H9 (cell line): ENCODE measurements at regions not wholly inside any gene's neighbourhood (a gene's known extent, or its start where the extent isn't known, plus 50 kb on each side); places are given as distances from the start of the nearest gene placed in this dataset.
"Not testable (repeated sequence)": the region's sequence is repeated elsewhere in the genome, so short reads cannot be mapped to it uniquely, and the experiment has no call there.

Source experiments
- DNase-seq: peaks from one replicate; pipeline ENCODE4 v3.0.0-alpha.2; 2017
- H2AFZ ChIP-seq: one replicate; pipeline ENCODE4 v1.6.1; 2013; ENCODE audit warnings: mild to moderate bottlenecking, low read length, control low read depth, moderate library complexity
- H2AK5ac ChIP-seq: 2 replicates; pipeline ENCODE4 v1.6.1; 2013; ENCODE audit warnings: low read length, control low read depth, mixed read lengths; ENCODE audit not compliant: insufficient read length
- H2BK120ac ChIP-seq: one replicate; pipeline ENCODE4 v1.6.1; 2013; ENCODE audit warnings: low read depth, mild to moderate bottlenecking, low read length, control low read depth, inconsistent platforms; ENCODE audit not compliant: poor library complexity, severe bottlenecking
- H2BK12ac ChIP-seq: 2 replicates; pipeline ENCODE4 v1.6.1; 2013; ENCODE audit warnings: low read length, control low read depth, mixed read lengths, low read depth; ENCODE audit not compliant: insufficient read length
- H2BK15ac ChIP-seq: 2 replicates; pipeline ENCODE4 v1.6.1; 2013; ENCODE audit warnings: low read depth, low read length, control low read depth
- H2BK20ac ChIP-seq: one replicate; pipeline ENCODE4 v1.6.1; 2013; ENCODE audit warnings: low read depth, mild to moderate bottlenecking, low read length, control low read depth, inconsistent platforms; ENCODE audit not compliant: poor library complexity, severe bottlenecking
- H2BK5ac ChIP-seq: 2 replicates; pipeline ENCODE4 v1.6.1; 2013; ENCODE audit warnings: low read length, control low read depth, mixed read lengths; ENCODE audit not compliant: insufficient read length
- H3K14ac ChIP-seq: 2 replicates; pipeline ENCODE4 v1.6.1; 2013; ENCODE audit warnings: low read length, control low read depth; ENCODE audit not compliant: insufficient read depth
- H3K18ac ChIP-seq: 2 replicates; pipeline ENCODE4 v1.6.1; 2013; ENCODE audit warnings: low read depth, mild to moderate bottlenecking, mixed read lengths, low read length, control low read depth; ENCODE audit not compliant: insufficient read length
- H3K23ac ChIP-seq: 2 replicates; pipeline ENCODE4 v1.6.1; 2013; ENCODE audit warnings: low read length, control low read depth, mixed read lengths, low read depth; ENCODE audit not compliant: insufficient read length
- H3K23me2 ChIP-seq: 2 replicates; pipeline ENCODE4 v1.6.1; 2013; ENCODE audit warnings: low read depth, mild to moderate bottlenecking, mixed read lengths, low read length, control low read depth; ENCODE audit not compliant: insufficient read length, poor library complexity, severe bottlenecking
- H3K27ac ChIP-seq: 2 replicates; pipeline ENCODE4 v1.5.1; 2013; ENCODE audit warnings: low read length, control low read depth, mixed read lengths, low read depth; ENCODE audit not compliant: insufficient read length
- H3K27me3 ChIP-seq: 2 replicates; pipeline ENCODE4 v1.6.1; 2013; ENCODE audit warnings: low read length, control low read depth, inconsistent platforms; ENCODE audit not compliant: insufficient read depth
- H3K4ac ChIP-seq: 2 replicates; pipeline ENCODE4 v1.6.1; 2013; ENCODE audit warnings: low read depth, mild to moderate bottlenecking, control low read depth, inconsistent platforms, low read length, moderate library complexity
- H3K4me1 ChIP-seq: 2 replicates; pipeline ENCODE4 v1.6.1; 2013; ENCODE audit warnings: low read length, control low read depth, inconsistent platforms; ENCODE audit not compliant: insufficient read depth
- H3K4me2 ChIP-seq: 2 replicates; pipeline ENCODE4 v1.6.1; 2013; ENCODE audit warnings: low read length, control low read depth, mixed read lengths; ENCODE audit not compliant: insufficient read length, insufficient read depth
- H3K56ac ChIP-seq: 2 replicates; pipeline ENCODE4 v1.6.1; 2013; ENCODE audit warnings: low read depth, mild to moderate bottlenecking, mixed read lengths, low read length, control low read depth; ENCODE audit not compliant: insufficient read length
- H3K79me1 ChIP-seq: 2 replicates; pipeline ENCODE4 v1.6.1; 2013; ENCODE audit warnings: low read depth, mild to moderate bottlenecking, moderate library complexity, low read length, control low read depth, inconsistent platforms; ENCODE audit not compliant: insufficient read depth, poor library complexity, severe bottlenecking
- H3K79me2 ChIP-seq: 2 replicates; pipeline ENCODE4 v1.6.1; 2013; ENCODE audit warnings: low read length, control low read depth, inconsistent platforms; ENCODE audit not compliant: insufficient read depth
- H3K9ac ChIP-seq: 2 replicates; pipeline ENCODE4 v1.6.1; 2013; ENCODE audit warnings: low read length, control low read depth, mixed read lengths; ENCODE audit not compliant: insufficient read length; ENCODE audit errors: extremely low read depth
- H3K9me3 ChIP-seq: one replicate; pipeline ENCODE4 v1.6.1; 2013; ENCODE audit warnings: low read depth, low read length, inconsistent platforms; ENCODE audit not compliant: control insufficient read depth
- H3T11ph ChIP-seq: one replicate; pipeline ENCODE4 v1.6.1; 2013; ENCODE audit warnings: mild to moderate bottlenecking, low read length, control low read depth, inconsistent platforms
- H4K20me1 ChIP-seq: one replicate; pipeline ENCODE4 v1.6.1; 2013; ENCODE audit not compliant: control insufficient read depth, insufficient read length, insufficient read depth
- H4K5ac ChIP-seq: 2 replicates; pipeline ENCODE4 v1.6.1; 2013; ENCODE audit warnings: low read depth, mild to moderate bottlenecking, mixed read lengths, low read length, control low read depth; ENCODE audit not compliant: insufficient read length
- H4K8ac ChIP-seq: replicated peaks from 2 replicates; pipeline ENCODE4 v1.6.1; 2013; ENCODE audit warnings: low read length, control low read depth, mixed read lengths, low read depth; ENCODE audit not compliant: insufficient read length
- H4K91ac ChIP-seq: 2 replicates; pipeline ENCODE4 v1.6.1; 2013; ENCODE audit warnings: low read depth, mild to moderate bottlenecking, moderate library complexity, mixed read lengths, low read length, control low read depth; ENCODE audit not compliant: insufficient read length
- H3K27ac Mint-ChIP-seq, 3 experiments: 2 replicates in 2 of 3; 3 replicates in 1 of 3; pipeline ENCODE4 v1.8.0; 2020 to 2021; ENCODE audit warnings: mixed read lengths in 3 of 3, mild to moderate bottlenecking in 1 of 3, moderate library complexity in 1 of 3
- H3K27me3 Mint-ChIP-seq: 2 replicates; pipeline ENCODE4 v1.8.0; 2021; ENCODE audit warnings: low read depth, mild to moderate bottlenecking, moderate library complexity, mixed read lengths
- H3K36me3 Mint-ChIP-seq, 3 experiments: 2 replicates in 2 of 3; 3 replicates in 1 of 3; pipeline ENCODE4 v1.8.0; 2020 to 2021; ENCODE audit warnings: low read depth in 3 of 3, mixed read lengths in 3 of 3; ENCODE audit not compliant: insufficient read depth in 1 of 3
- H3K4me1 Mint-ChIP-seq, 2 experiments: 2 replicates each; pipeline ENCODE4 v1.8.0; 2020; ENCODE audit warnings: mixed read lengths in 2 of 2
- H3K4me3 Mint-ChIP-seq, 2 experiments: 2 replicates in 1 of 2; 3 replicates in 1 of 2; pipeline ENCODE4 v1.8.0; 2020 to 2021; ENCODE audit warnings: mild to moderate bottlenecking in 2 of 2, mixed read lengths in 2 of 2, moderate library complexity in 1 of 2
- H3K9me3 Mint-ChIP-seq, 2 experiments: 2 replicates in 1 of 2; 3 replicates in 1 of 2; pipeline ENCODE4 v1.8.0; 2020; ENCODE audit warnings: mild to moderate bottlenecking in 2 of 2, mixed read lengths in 2 of 2, moderate library complexity in 1 of 2
- WGBS: extraction: QIAGEN DNeasy Blood & Tissue Kit; methylation state at CpG from one replicate; pipeline ENCODE4 v1.1.7; 2013; ENCODE audit warnings: missing lambda C conversion rate, low lambda C conversion rate, mixed read lengths; ENCODE audit not compliant: insufficient read length; ENCODE audit errors: extremely low coverage; 5-methylcytosine and 5-hydroxymethylcytosine counted together

- not testable (repeated sequence) for H3K27ac ChIP-seq, DNase-seq, H4K91ac ChIP-seq, H3K27ac Mint-ChIP-seq, H2BK120ac ChIP-seq, H3K4me1 ChIP-seq, H3K23me2 ChIP-seq, H3K79me2 ChIP-seq, H2BK5ac ChIP-seq, H3K36me3 Mint-ChIP-seq, H2AK5ac ChIP-seq, H2BK20ac ChIP-seq, H2AFZ ChIP-seq, H3K4me2 ChIP-seq, H3K9ac ChIP-seq, H3K79me1 ChIP-seq, H4K20me1 ChIP-seq, H3K27me3 ChIP-seq, H2BK12ac ChIP-seq, H3K4ac ChIP-seq, H4K8ac ChIP-seq, H3T11ph ChIP-seq, H2BK15ac ChIP-seq, H3K9me3 ChIP-seq, H3K14ac ChIP-seq, H3K4me3 Mint-ChIP-seq, H3K23ac ChIP-seq, H3K56ac ChIP-seq, H3K27me3 Mint-ChIP-seq, H3K18ac ChIP-seq, H4K5ac ChIP-seq
- peaks cover 1 to 41% of the 10 kb centered on the region in 2 experiments; a peak in 3 of 5 replicates for H3K9me3 Mint-ChIP-seq
- H3K4me1 Mint-ChIP-seq = peaks cover 11 to 15% of the 10 kb centered on the region in 2 experiments
- no CpG with 5 or more reads among the region's 2 CpGs for WGBS
Measured at GRCh38 chrX:107296184-107296583, 89.8 kb downstream of the DNAAF6 start.
